C4-2B (cell line): ENCODE measurements at regions not wholly inside any gene's neighbourhood (a gene's known extent, or its start where the extent isn't known, plus 50 kb on each side); places are given as distances from the start of the nearest gene placed in this dataset.
"Not testable (repeated sequence)": the region's sequence is repeated elsewhere in the genome, so short reads cannot be mapped to it uniquely, and the experiment has no call there.

Experiments
- ZFX ChIP-seq: fragments of 450-650 bp; IDR thresholded peaks from 2 replicates; pipeline ENCODE4 v1.6.1; 2017
- TF ChIP-seq, protein P1 (sequence below): fragments of 450-650 bp; conservative IDR thresholded peaks from 2 replicates; pipeline ENCODE4 v1.5.1; 2017; ENCODE audit warnings: mild to moderate bottlenecking

- TF ChIP-seq, protein P1, sequence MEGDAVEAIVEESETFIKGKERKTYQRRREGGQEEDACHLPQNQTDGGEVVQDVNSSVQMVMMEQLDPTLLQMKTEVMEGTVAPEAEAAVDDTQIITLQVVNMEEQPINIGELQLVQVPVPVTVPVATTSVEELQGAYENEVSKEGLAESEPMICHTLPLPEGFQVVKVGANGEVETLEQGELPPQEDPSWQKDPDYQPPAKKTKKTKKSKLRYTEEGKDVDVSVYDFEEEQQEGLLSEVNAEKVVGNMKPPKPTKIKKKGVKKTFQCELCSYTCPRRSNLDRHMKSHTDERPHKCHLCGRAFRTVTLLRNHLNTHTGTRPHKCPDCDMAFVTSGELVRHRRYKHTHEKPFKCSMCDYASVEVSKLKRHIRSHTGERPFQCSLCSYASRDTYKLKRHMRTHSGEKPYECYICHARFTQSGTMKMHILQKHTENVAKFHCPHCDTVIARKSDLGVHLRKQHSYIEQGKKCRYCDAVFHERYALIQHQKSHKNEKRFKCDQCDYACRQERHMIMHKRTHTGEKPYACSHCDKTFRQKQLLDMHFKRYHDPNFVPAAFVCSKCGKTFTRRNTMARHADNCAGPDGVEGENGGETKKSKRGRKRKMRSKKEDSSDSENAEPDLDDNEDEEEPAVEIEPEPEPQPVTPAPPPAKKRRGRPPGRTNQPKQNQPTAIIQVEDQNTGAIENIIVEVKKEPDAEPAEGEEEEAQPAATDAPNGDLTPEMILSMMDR = not testable (repeated sequence)
- not testable (repeated sequence) for TF ChIP-seq ZFX
These were observed 169.0 kb downstream of the NPIPB11 start for GRCh38 chr16:29237495-29237894.
